ENCODE measurements at regions not wholly inside any gene's neighbourhood (a gene's known extent, or its start where the extent isn't known, plus 50 kb on each side); places are given as distances from the start of the nearest gene placed in this dataset. TPM values are rescaled to one million over a fixed set of nuclear protein-coding genes. Genes with fewer than 3 reads are reported as not detected.

DNA sequence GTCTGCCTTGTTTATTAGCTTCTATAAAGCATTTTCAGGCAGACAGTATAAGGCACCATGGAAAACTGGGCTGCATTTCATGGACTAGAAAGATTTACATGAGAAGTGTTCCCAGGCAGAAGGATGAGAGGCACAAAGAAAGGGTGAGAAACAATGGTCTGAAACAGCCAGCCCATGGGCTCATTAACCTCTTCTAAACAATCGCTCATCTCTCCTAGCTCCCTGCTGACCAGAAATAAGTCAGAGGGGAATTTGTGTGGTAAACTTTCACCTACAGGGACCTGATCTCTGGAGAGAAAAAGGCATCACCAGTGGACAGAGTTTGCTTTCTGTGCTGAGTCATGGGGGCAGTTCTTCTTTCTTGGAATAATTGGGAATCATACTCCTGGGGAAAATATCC, 51.8 kb upstream of the KIRREL3 start:
- no peak for TF ChIP-seq GATA2 (IDR thresholded peaks at IDR 0.05; ENCODE audit: insufficient read depth, insufficient read length, low read depth, low read length)
- no peak for TF ChIP-seq CTCF (IDR thresholded peaks at IDR 0.05; ENCODE audit: extremely low read depth in 1 of 2, insufficient read depth in 1 of 2, low read depth in 1 of 2, low read length in 2 of 2)
- TF ChIP-seq POLR2AphosphoS5 (IDR thresholded peaks at IDR 0.05; ENCODE audit: insufficient read depth, low read depth, low read length): no peak
- no peak for TF ChIP-seq MYC (IDR thresholded peaks at IDR 0.05; ENCODE audit: low read depth, low read length)
- TF ChIP-seq, protein P1, sequence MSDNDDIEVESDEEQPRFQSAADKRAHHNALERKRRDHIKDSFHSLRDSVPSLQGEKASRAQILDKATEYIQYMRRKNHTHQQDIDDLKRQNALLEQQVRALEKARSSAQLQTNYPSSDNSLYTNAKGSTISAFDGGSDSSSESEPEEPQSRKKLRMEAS (IDR thresholded peaks at IDR 0.05; ENCODE audit: insufficient read depth, insufficient read length): no peak
- no peak for TF ChIP-seq POLR2A (IDR thresholded peaks at IDR 0.05; ENCODE audit: low read depth, low read length)
- TF ChIP-seq EZH2 (IDR thresholded peaks at IDR 0.05; ENCODE audit: borderline replicate concordance, low read depth, low read length, severe bottlenecking): no peak
- TF ChIP-seq JUN (IDR thresholded peaks at IDR 0.05; ENCODE audit: borderline replicate concordance, insufficient read depth, insufficient read length, low read depth): no peak
- TF ChIP-seq FOS (IDR thresholded peaks at IDR 0.05; ENCODE audit: borderline replicate concordance, insufficient read depth, low read length): no peak
- dilution Hi-C loops (cut with MboI; ENCODE audit: extremely low pct_ligation_motif_present, low sequenced_read_pairs) (no loop called here), intact Hi-C loops (cut with micrococcal nuclease) (no loop called here)
- BruUV-seq (replicated peaks): no TSS peak
- ChIA-PET CTCF (no interaction called here), POLR2A (no interaction called here)
- FAIRE-seq (no peak), DNase-seq (ENCODE audit: low read depth, low spot score) (no peak)
- Histone ChIP-seq H3K9me3 (replicated peaks; ENCODE audit: control insufficient read depth, insufficient read depth, low read length) (no peaks in the 10 kb centered on the region), H3K4me1 (ENCODE audit: control insufficient read depth, extremely low read depth, insufficient read depth, low read length) (no peaks in the 10 kb centered on the region), H3K27ac (ENCODE audit: insufficient read depth, low read depth, low read length) (no peak overlapping the region), H3K4me3 (replicated peaks in 1 of 3; ENCODE audit: insufficient read depth in 1 of 3, low read depth in 1 of 3, low read length in 3 of 3) (no peak overlapping the region), H2AFZ (ENCODE audit: low read depth, low read length) (no peak overlapping the region), H4K20me1 (replicated peaks; ENCODE audit: control insufficient read depth, extremely low read depth, insufficient read depth, low read length) (no peaks in the 10 kb centered on the region), H3K27me3 (ENCODE audit: control insufficient read depth in 2 of 2, insufficient read depth in 2 of 2, low read length in 2 of 2) (no peaks in the 10 kb centered on the region), H3K4me2 (ENCODE audit: insufficient read depth, low read length) (no peak overlapping the region), H3K36me3 (ENCODE audit: control insufficient read depth in 2 of 2, extremely low read depth in 1 of 2, insufficient read depth in 2 of 2, low read length in 2 of 2) (no peaks in the 10 kb centered on the region), H3K9ac (replicated peaks; ENCODE audit: extremely low read depth, insufficient read depth, low read length) (no peak overlapping the region), H3K9me1 (replicated peaks; ENCODE audit: control insufficient read depth, extremely low read depth, insufficient read depth, low read length) (no peaks in the 10 kb centered on the region), H3K79me2 (ENCODE audit: control insufficient read depth, insufficient read depth, low read length) (no peaks in the 10 kb centered on the region)

Small RNA genes lying in the stretch of these regions (small RNA-seq; reads per million reads assigned to genes)
- gene RN7SKP279 (ENCODE audit: insufficient read depth, insufficient read length, low read depth, low replicate concordance): not detected

Measured in endothelial cell of umbilical vein (primary cell).